A549 (cell line): ENCODE measurements at regions not wholly inside any gene's neighbourhood (a gene's known extent, or its start where the extent isn't known, plus 50 kb on each side); places are given as distances from the start of the nearest gene placed in this dataset.

Experiments used
- CEBPB ChIP-seq, 2 experiments: fragments of >200 bp in 1 of 2; sonication (Bioruptor Twin) in 1 of 2; formaldehyde crosslinking in 1 of 2; IDR thresholded peaks; 2 replicates each; pipeline ENCODE4 v1.6.1; 2012 to 2016
- EP300 ChIP-seq, 2 experiments: fragments of >200 bp; sonication (Bioruptor Twin); formaldehyde crosslinking; IDR thresholded peaks; 2 replicates in 1 of 2; 3 replicates in 1 of 2; pipeline ENCODE4 v1.6.1; 2016 to 2017
- ESRRA ChIP-seq: fragments of 150-350 bp; IDR thresholded peaks from 2 replicates; pipeline ENCODE4 v1.6.1; 2014; ENCODE audit warnings: mild to moderate bottlenecking, low read length, borderline replicate concordance
- JUN ChIP-seq, 2 experiments: fragments of >200 bp; sonication (Bioruptor Twin); formaldehyde crosslinking; IDR thresholded peaks; 2 replicates in 1 of 2; 3 replicates in 1 of 2; pipeline ENCODE4 v1.6.1; 2016 to 2017
- KDM1A ChIP-seq: fragments of 200-600 bp; sonication (generic); IDR thresholded peaks from 2 replicates; pipeline ENCODE4 v1.6.1; 2016; ENCODE audit warnings: low read depth, mild to moderate bottlenecking
- MAFK ChIP-seq: fragments of 450-650 bp; IDR thresholded peaks from 2 replicates; pipeline ENCODE4 v1.6.1; 2014; ENCODE audit not compliant: partially characterized antibody
- MYC ChIP-seq: IDR thresholded peaks from 2 replicates; pipeline ENCODE4 v1.6.1; 2012; ENCODE audit warnings: mild to moderate bottlenecking, inconsistent platforms, low read length, improper control_type of control experiment, borderline replicate concordance
- NR3C1 ChIP-seq: fragments of >200 bp; sonication (Bioruptor Twin); formaldehyde crosslinking; IDR thresholded peaks from 3 replicates; pipeline ENCODE4 v1.6.1; 2017
- POLR2A ChIP-seq: IDR thresholded peaks from 2 replicates; pipeline ENCODE4 v1.6.1; 2012; ENCODE audit warnings: mild to moderate bottlenecking, low read length
- SMC3 ChIP-seq: fragments of >200 bp; sonication (Bioruptor Twin); formaldehyde crosslinking; IDR thresholded peaks from 3 replicates; pipeline ENCODE4 v1.6.1; 2018; ENCODE audit warnings: inconsistent platforms
- TFCP2L1 ChIP-seq: fragments of 250-450 bp; sonication (Bioruptor Pico); IDR thresholded peaks from 2 replicates; pipeline ENCODE4 v1.5.0; 2021; ENCODE audit warnings: mild to moderate bottlenecking
- TF ChIP-seq, protein P1 (sequence below): fragments of >200 bp; sonication (Bioruptor Twin); formaldehyde crosslinking; IDR thresholded peaks from 3 replicates; pipeline ENCODE4 v1.5.1; 2016
- TF ChIP-seq, protein P2 (sequence below): fragments of 450-650 bp; IDR thresholded peaks from 2 replicates; pipeline ENCODE4 v1.6.1; 2014; ENCODE audit warnings: antibody characterized with exemption
- TF ChIP-seq, protein P3 (sequence below): IDR thresholded peaks from 2 replicates; pipeline ENCODE4 v1.6.1; 2012; ENCODE audit warnings: low read depth, borderline replicate concordance

DNA sequence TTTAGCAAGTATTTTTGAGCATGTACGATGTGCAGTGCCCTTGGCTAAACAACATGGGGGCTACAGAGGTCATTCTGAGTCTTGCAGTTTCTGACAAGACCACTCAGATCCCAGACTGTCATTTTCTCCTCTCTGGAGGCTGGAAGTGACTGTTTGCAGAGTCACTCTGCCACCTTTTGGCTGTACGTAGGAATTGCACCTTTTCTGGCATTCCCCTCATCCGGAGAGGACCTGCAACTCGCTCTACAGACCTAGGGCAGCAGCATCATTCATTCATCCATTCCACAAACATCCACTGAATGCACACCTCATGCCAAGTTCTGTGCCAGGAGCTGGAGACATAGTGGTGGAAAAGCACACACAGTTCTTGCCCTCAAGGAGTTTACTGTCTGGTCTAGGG lies 160.4 kb upstream of the GPR101 start:
- TF ChIP-seq, protein P1, sequence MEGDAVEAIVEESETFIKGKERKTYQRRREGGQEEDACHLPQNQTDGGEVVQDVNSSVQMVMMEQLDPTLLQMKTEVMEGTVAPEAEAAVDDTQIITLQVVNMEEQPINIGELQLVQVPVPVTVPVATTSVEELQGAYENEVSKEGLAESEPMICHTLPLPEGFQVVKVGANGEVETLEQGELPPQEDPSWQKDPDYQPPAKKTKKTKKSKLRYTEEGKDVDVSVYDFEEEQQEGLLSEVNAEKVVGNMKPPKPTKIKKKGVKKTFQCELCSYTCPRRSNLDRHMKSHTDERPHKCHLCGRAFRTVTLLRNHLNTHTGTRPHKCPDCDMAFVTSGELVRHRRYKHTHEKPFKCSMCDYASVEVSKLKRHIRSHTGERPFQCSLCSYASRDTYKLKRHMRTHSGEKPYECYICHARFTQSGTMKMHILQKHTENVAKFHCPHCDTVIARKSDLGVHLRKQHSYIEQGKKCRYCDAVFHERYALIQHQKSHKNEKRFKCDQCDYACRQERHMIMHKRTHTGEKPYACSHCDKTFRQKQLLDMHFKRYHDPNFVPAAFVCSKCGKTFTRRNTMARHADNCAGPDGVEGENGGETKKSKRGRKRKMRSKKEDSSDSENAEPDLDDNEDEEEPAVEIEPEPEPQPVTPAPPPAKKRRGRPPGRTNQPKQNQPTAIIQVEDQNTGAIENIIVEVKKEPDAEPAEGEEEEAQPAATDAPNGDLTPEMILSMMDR = peak; percentile 29; the same call in 2 of the 3 replicates
- TF ChIP-seq SMC3 = 0 out of 3 replicates have a peak, but pooled peaks have one; percentile 16
- TF ChIP-seq, protein P2, sequence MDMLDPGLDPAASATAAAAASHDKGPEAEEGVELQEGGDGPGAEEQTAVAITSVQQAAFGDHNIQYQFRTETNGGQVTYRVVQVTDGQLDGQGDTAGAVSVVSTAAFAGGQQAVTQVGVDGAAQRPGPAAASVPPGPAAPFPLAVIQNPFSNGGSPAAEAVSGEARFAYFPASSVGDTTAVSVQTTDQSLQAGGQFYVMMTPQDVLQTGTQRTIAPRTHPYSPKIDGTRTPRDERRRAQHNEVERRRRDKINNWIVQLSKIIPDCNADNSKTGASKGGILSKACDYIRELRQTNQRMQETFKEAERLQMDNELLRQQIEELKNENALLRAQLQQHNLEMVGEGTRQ = no peak
- no peak for TF ChIP-seq KDM1A
- TF ChIP-seq ESRRA = no peak
- TF ChIP-seq, protein P3, sequence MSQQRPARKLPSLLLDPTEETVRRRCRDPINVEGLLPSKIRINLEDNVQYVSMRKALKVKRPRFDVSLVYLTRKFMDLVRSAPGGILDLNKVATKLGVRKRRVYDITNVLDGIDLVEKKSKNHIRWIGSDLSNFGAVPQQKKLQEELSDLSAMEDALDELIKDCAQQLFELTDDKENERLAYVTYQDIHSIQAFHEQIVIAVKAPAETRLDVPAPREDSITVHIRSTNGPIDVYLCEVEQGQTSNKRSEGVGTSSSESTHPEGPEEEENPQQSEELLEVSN = no peak
- no peak for TF ChIP-seq CEBPB (IDR thresholded peaks at IDR 0.05)
- no peak for TF ChIP-seq EP300 (IDR thresholded peaks at IDR 0.05)
- TF ChIP-seq TFCP2L1 (CRISPR knock-in tag) = no peak
- TF ChIP-seq MYC = no peak
- no peak for TF ChIP-seq POLR2A
- no peak for TF ChIP-seq JUN (IDR thresholded peaks at IDR 0.05)
- TF ChIP-seq NR3C1 = no peak
- TF ChIP-seq MAFK = no peak
